ENCODE measurements at regions not wholly inside any gene's neighbourhood (a gene's known extent, or its start where the extent isn't known, plus 50 kb on each side); places are given as distances from the start of the nearest gene placed in this dataset.
A peak's percentile ranks its signal among the peaks of the same experiment; 100 is the strongest.
"Not testable (repeated sequence)": the region's sequence is repeated elsewhere in the genome, so short reads cannot be mapped to it uniquely, and the experiment has no call there.

DNA sequence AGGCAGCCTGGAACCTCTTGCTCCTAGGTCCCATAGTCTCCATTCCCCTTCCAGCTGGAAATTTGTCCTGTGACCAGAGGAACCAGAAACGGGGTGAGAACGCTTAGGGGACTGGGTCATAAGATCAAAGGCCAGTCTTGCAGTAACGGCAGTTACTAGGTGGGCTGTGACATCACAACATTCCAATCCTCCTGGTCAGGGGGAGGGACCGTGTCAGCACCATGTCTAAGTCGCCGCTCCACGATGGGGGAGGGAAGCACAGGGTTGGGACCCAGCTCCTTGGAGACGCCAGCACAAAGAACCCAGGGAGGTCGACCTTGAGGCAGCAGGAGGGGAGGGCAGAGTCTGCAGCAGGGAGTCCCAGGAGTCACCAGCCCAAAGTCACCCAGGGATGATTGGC, 158.3 kb downstream of the GOLGA6L22 start:
- H3K4me3 ChIP-seq (replicated peaks; ENCODE audit: insufficient read depth, low read length); DNase-seq (ENCODE audit: low read depth in 1 of 2, low spot score in 1 of 2); H3K27ac ChIP-seq (replicated peaks); H3K27me3 ChIP-seq (ENCODE audit: insufficient read depth, poor library complexity, severe bottlenecking): not testable (repeated sequence)

GRCh38 chr15:22631789-22632188, 154.7 kb upstream of the NIPA1 start:
- H3K27ac ChIP-seq (replicated peaks); H3K27me3 ChIP-seq (ENCODE audit: insufficient read depth, poor library complexity, severe bottlenecking); H3K4me3 ChIP-seq (replicated peaks; ENCODE audit: insufficient read depth, low read length); DNase-seq (ENCODE audit: low read depth in 1 of 2, low spot score in 1 of 2): not testable (repeated sequence)

DNA sequence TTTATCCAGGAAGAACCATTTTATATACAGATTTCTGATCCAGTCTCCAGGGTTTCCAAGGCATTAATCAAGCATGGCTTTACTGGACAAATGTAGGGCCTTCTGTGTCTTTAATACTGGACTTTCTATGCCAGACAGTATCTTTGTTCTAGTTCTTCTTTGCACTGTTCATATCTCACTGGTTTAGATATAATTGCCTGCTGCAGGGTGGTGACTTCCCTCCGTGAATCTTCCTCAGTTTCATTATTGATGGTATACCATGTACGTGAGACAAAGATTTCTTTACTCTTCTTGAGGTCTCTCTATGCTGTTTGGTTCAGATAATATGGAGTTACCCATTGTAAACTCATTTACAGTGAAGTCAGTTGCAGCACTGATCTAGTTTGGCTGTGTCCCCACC, 146.5 kb upstream of the NIPA1 start:
- not testable (repeated sequence) for DNase-seq (ENCODE audit: low read depth in 1 of 2, low spot score in 1 of 2); H3K27me3 ChIP-seq (ENCODE audit: insufficient read depth, poor library complexity, severe bottlenecking); H3K27ac ChIP-seq (replicated peaks); H3K4me3 ChIP-seq (replicated peaks; ENCODE audit: insufficient read depth, low read length)

DNA sequence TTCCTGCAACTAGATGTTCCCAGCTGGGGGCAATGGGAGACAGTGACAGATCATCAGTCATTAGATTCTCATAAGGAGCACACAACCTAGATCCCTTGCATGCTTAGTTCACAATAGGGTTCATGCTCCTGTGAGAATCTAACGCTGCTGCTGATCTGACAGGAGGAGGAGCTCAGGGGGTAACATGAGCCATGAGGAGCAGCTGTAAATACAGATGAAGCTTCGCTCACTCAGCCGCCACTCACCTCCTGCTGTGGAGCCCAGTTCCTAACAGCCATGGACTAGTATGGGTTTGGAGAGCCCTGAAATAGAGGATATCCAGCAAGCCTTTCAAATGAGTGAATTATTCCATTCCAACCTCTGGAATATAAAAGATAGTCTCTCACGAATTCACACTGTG, 137.0 kb upstream of the NIPA1 start:
- not testable (repeated sequence) for H3K27me3 ChIP-seq (ENCODE audit: insufficient read depth, poor library complexity, severe bottlenecking); DNase-seq (ENCODE audit: low read depth in 1 of 2, low spot score in 1 of 2); H3K4me3 ChIP-seq (replicated peaks; ENCODE audit: insufficient read depth, low read length); H3K27ac ChIP-seq (replicated peaks)

DNA sequence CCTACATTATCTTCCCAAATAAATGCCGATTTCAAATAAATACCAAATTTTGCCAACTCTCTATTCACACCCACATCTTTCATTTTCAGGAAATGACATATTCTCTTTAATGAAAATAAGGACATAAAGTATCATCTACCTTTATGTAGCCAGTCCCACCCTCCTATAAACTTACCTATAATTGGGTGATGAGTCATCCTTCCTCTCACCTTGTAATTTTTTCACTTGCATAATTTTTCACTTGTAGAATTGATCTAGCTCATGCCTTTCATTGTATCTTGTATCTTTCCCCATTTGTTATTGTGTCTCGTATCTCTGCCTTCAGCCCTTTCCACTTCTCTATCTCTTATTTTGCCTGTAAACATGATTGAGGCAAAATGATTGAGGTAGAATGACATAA, 135.3 kb upstream of the NIPA1 start:
- H3K4me3 ChIP-seq (replicated peaks; ENCODE audit: insufficient read depth, low read length); H3K27ac ChIP-seq (replicated peaks); H3K27me3 ChIP-seq (ENCODE audit: insufficient read depth, poor library complexity, severe bottlenecking); DNase-seq (ENCODE audit: low read depth in 1 of 2, low spot score in 1 of 2): not testable (repeated sequence)

- not testable (repeated sequence) for H3K27ac ChIP-seq (replicated peaks); H3K4me3 ChIP-seq (replicated peaks; ENCODE audit: insufficient read depth, low read length); DNase-seq (ENCODE audit: low read depth in 1 of 2, low spot score in 1 of 2); H3K27me3 ChIP-seq (ENCODE audit: insufficient read depth, poor library complexity, severe bottlenecking)
Observed at GRCh38 chr15:22664294-22665058, 122.0 kb upstream of the NIPA1 start.

DNA sequence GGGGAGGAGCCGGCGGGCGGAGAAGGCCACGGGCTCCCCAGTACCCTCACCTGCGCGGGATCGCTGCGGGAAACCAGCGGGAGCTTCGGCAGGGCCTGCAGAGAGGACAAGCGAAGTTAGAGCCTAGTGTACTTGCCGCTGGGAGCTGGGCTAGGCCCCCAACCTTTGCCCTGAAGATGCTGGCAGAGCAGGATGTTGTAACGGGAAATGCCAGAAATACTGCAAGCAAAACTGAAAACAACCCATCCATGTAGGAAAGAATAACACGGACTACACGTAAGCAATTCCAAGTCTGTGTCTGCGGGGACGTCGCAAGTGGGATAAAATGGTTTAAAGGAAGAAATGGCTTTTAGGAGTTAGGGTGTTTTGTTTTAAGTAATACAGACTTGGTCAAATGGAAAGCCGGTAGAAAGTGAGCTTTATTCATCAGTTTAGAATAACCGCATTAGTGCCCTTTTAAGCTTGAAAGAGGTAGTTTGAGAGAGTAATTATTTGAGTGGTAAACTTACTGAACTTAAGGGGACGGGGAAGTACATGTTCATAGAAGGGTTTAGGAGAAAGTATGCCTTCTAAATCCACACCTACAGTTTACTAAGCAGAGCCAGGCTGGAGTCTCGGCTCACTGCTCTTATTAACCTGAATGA, 121.3 kb upstream of the NIPA1 start:
- DNase-seq (ENCODE audit: low read depth in 1 of 2, low spot score in 1 of 2); H3K27me3 ChIP-seq (ENCODE audit: insufficient read depth, poor library complexity, severe bottlenecking); H3K4me3 ChIP-seq (replicated peaks; ENCODE audit: insufficient read depth, low read length); H3K27ac ChIP-seq (replicated peaks): not testable (repeated sequence)

DNA sequence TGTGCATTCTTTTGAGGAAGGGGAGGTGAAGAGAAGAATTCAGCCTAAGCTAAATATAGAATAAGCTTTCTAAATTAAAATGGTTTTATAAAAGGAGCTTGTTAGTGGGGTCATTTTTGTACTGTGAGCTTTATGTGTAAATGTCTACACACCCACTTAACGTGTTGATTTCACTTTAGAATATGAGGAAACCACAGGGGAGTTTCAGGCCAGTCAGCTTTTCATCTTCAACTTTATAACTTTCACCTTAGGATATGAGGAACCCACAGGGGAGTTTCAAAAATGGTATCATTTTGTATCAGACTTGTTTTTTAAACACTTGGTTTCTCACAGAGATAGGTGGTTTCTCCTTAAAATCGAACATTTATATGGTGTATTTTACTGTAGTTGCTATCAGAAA, 120.7 kb upstream of the NIPA1 start:
- DNase-seq (ENCODE audit: low read depth in 1 of 2, low spot score in 1 of 2); H3K27me3 ChIP-seq (ENCODE audit: insufficient read depth, poor library complexity, severe bottlenecking); H3K27ac ChIP-seq (replicated peaks); H3K4me3 ChIP-seq (replicated peaks; ENCODE audit: insufficient read depth, low read length): not testable (repeated sequence)

- H3K27ac ChIP-seq (replicated peaks); DNase-seq (ENCODE audit: low read depth in 1 of 2, low spot score in 1 of 2); H3K4me3 ChIP-seq (replicated peaks; ENCODE audit: insufficient read depth, low read length); H3K27me3 ChIP-seq (ENCODE audit: insufficient read depth, poor library complexity, severe bottlenecking): not testable (repeated sequence)
Observed at GRCh38 chr15:22684786-22685185, 101.7 kb upstream of the NIPA1 start.

- peak; percentile 82 for TF ChIP-seq REST (IDR thresholded peaks at IDR 0.05; ENCODE audit: insufficient replicate concordance, low read depth)
- DNase-seq (ENCODE audit: low read depth in 1 of 2, low spot score in 1 of 2); H3K27me3 ChIP-seq (ENCODE audit: insufficient read depth, poor library complexity, severe bottlenecking); H3K4me3 ChIP-seq (replicated peaks; ENCODE audit: insufficient read depth, low read length); H3K27ac ChIP-seq (replicated peaks): not testable (repeated sequence)
Observed at GRCh38 chr15:22699881-22700280, 86.6 kb upstream of the NIPA1 start.

DNA sequence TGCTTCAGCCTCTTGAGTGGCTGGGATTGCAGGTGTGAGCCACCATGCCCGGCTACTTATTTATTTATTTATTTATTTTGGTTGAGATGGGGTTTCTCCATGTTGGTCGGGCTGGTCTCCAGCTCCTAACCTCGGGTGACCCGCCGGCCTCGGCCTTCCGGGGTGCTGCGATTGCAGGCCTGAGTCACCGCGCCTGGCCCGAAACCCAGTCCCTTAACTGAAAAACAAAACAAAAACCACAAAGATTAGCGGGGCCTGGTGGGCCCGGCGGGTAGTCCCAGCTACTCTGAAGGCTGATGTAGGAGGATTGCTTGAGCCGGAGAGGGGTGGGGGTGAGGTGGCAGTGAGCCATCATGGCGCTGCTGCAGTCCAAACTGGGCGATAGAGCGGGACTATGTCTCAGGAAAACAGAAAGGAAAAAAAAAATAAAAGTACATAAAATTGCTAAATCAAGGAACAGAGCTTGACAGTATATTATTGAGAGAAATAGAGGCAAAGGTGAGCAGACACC, 75.6 kb upstream of the NIPA1 start:
- not testable (repeated sequence) for H3K4me3 ChIP-seq (replicated peaks; ENCODE audit: insufficient read depth, low read length); DNase-seq (ENCODE audit: low read depth in 1 of 2, low spot score in 1 of 2); H3K27ac ChIP-seq (replicated peaks); H3K27me3 ChIP-seq (ENCODE audit: insufficient read depth, poor library complexity, severe bottlenecking)

- not testable (repeated sequence) for DNase-seq (ENCODE audit: low read depth in 1 of 2, low spot score in 1 of 2); H3K4me3 ChIP-seq (replicated peaks; ENCODE audit: insufficient read depth, low read length); H3K27me3 ChIP-seq (ENCODE audit: insufficient read depth, poor library complexity, severe bottlenecking); H3K27ac ChIP-seq (replicated peaks)
Observed at GRCh38 chr15:22713933-22714332, 72.5 kb upstream of the NIPA1 start.

DNA sequence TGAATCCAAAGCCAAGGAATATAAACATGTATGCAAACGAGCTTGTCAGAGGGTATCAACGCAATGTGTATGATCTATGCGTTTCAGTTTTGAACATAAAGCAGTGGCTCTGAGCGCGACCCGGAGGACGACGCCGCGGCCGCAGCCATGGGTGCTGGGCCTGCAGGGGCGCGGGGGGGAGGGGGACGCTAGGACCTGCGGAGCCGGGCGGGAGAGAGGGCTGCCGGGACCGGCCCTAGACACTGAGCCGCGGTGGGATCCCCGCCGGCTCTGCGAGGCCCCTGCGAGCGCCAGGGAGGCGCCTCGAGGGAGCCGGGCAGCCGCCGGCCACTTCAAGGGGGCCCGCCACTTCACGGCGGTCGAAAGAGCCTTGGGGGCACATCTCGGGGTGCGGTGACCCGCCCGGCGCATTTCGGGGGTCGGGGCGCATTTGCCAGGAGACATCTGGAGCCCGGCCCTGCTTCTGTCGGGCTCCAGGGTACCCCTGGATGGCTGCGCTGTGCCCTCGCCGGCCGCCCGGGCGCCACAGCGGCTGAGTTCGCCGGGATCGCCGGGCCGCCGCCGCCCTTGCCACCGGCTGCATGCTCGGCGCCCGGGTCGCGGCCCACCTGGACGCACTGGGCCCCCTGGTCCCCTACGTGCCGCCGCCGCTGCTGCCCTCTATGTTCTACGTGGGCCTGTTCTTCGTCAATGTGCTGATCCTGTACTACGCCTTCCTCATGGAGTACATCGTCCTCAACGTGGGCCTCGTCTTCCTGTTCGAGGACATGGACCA, 71.9 kb upstream of the NIPA1 start:
- not testable (repeated sequence) for DNase-seq (ENCODE audit: low read depth in 1 of 2, low spot score in 1 of 2); H3K27me3 ChIP-seq (ENCODE audit: insufficient read depth, poor library complexity, severe bottlenecking); H3K4me3 ChIP-seq (replicated peaks; ENCODE audit: insufficient read depth, low read length); H3K27ac ChIP-seq (replicated peaks)

All from HL-60 (cell line).